ENCODE measurements at regions not wholly inside any gene's neighbourhood (a gene's known extent, or its start where the extent isn't known, plus 50 kb on each side); places are given as distances from the start of the nearest gene placed in this dataset.
"Not testable (repeated sequence)": the region's sequence is repeated elsewhere in the genome, so short reads cannot be mapped to it uniquely, and the experiment has no call there.

DNA sequence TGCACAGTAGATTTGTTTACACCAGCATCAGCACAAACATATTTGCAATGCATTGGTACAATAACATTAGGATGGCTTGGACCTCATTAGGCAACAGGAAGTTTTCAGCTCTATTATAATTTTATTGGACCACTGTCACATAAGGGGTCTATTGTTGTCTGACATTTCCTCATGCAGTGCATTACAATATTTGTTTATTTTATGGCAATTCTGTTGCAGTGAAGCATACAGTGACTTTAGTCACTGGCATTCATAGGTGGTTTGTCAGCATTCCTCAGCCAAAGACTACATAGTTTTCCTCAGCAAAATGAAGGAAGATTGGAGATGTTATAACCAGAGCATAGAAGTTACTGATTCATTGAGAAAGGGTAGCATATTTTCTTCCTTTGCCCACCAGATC is 1732.9 kb downstream of the PCDH9 start:
- Mint-ChIP-seq H3K27ac (no peak overlapping the region), H3K36me3 (ENCODE audit: low read depth) (no peaks in the 10 kb centered on the region), H3K9me3 (no peaks in the 10 kb centered on the region), H3K4me1 (no peaks in the 10 kb centered on the region), H3K4me3 (no peak overlapping the region), H3K27me3 (ENCODE audit: insufficient read depth, low read depth, poor library complexity) (no peaks in the 10 kb centered on the region)
- Histone ChIP-seq H4K20me1 (replicated peaks; ENCODE audit: insufficient read depth) (no peaks in the 10 kb centered on the region), H3K36me3 (ENCODE audit: insufficient read depth) (no peaks in the 10 kb centered on the region), H3K4me2 (no peak overlapping the region), H3F3A (replicated peaks; ENCODE audit: low read depth) (no peaks in the 10 kb centered on the region), H3K4me1 (ENCODE audit: insufficient read depth) (peaks cover 5% of the 10 kb centered on the region; the same call in 1 of the 2 replicates), H3K27me3 (ENCODE audit: insufficient read depth) (no peaks in the 10 kb centered on the region), H3K27ac (ENCODE audit: low read depth) (no peak overlapping the region), H3K4me3 (no peak overlapping the region), H3K9me2 (ENCODE audit: insufficient read depth) (0 out of 2 replicates have a peak, but pooled peaks cover 3% of the 10 kb centered on the region), H2AFZ (peak overlapping the region; percentile 49; the same call in 1 of the 2 replicates), H3K79me2 (replicated peaks; ENCODE audit: insufficient read depth) (no peaks in the 10 kb centered on the region)
- no peak for ATAC-seq
- no peak for DNase-seq (ENCODE audit: low spot score)
- TF ChIP-seq, protein P1, sequence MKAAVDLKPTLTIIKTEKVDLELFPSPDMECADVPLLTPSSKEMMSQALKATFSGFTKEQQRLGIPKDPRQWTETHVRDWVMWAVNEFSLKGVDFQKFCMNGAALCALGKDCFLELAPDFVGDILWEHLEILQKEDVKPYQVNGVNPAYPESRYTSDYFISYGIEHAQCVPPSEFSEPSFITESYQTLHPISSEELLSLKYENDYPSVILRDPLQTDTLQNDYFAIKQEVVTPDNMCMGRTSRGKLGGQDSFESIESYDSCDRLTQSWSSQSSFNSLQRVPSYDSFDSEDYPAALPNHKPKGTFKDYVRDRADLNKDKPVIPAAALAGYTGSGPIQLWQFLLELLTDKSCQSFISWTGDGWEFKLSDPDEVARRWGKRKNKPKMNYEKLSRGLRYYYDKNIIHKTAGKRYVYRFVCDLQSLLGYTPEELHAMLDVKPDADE (IDR thresholded peaks at IDR 0.05) = no peak
- TF ChIP-seq, protein P2, sequence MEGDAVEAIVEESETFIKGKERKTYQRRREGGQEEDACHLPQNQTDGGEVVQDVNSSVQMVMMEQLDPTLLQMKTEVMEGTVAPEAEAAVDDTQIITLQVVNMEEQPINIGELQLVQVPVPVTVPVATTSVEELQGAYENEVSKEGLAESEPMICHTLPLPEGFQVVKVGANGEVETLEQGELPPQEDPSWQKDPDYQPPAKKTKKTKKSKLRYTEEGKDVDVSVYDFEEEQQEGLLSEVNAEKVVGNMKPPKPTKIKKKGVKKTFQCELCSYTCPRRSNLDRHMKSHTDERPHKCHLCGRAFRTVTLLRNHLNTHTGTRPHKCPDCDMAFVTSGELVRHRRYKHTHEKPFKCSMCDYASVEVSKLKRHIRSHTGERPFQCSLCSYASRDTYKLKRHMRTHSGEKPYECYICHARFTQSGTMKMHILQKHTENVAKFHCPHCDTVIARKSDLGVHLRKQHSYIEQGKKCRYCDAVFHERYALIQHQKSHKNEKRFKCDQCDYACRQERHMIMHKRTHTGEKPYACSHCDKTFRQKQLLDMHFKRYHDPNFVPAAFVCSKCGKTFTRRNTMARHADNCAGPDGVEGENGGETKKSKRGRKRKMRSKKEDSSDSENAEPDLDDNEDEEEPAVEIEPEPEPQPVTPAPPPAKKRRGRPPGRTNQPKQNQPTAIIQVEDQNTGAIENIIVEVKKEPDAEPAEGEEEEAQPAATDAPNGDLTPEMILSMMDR (conservative IDR thresholded peaks at IDR 0.05; ENCODE audit: low read depth in 2 of 2) = no peak
- TF ChIP-seq POLR2AphosphoS5 (IDR thresholded peaks at IDR 0.05; ENCODE audit: low read depth) (no peak), CREB1 (CRISPR knock-in tag; IDR thresholded peaks at IDR 0.05; ENCODE audit: low read depth) (no peak), ZNF114 (CRISPR knock-in tag; IDR thresholded peaks at IDR 0.05) (no peak), STAT1 (IDR thresholded peaks at IDR 0.05; ENCODE audit: unreplicated experiment) (no peak)

DNA sequence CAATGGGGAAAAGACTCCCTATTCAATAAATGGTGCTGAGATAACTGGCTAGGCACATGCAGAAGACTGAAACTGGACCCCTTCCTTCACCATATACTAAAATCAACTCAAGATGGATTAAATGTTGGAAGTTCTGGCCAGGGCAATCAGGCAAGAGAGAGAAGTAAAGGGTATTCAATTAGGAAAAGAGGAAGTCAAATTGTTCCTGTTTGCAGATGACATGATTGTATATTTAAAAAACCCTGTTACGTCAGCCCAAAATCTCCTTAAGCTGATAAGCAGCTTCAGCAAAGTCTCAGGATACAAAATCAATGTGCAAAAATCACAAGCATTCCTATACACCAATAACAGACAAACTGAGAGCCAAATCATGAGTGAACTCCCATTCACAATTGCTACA is 1739.4 kb downstream of the PCDH9 start:
- H3K4me3 ChIP-seq; H4K20me1 ChIP-seq (replicated peaks; ENCODE audit: insufficient read depth); H3K4me1 Mint-ChIP-seq; H3K79me2 ChIP-seq (replicated peaks; ENCODE audit: insufficient read depth); H3K9me2 ChIP-seq (ENCODE audit: insufficient read depth); DNase-seq (ENCODE audit: low spot score); H2AFZ ChIP-seq; H3K4me2 ChIP-seq; H3K4me3 Mint-ChIP-seq; H3K27ac ChIP-seq (ENCODE audit: low read depth); H3F3A ChIP-seq (replicated peaks; ENCODE audit: low read depth); H3K9me3 Mint-ChIP-seq; ATAC-seq; H3K36me3 Mint-ChIP-seq (ENCODE audit: low read depth); H3K27ac Mint-ChIP-seq; H3K4me1 ChIP-seq (ENCODE audit: insufficient read depth); H3K36me3 ChIP-seq (ENCODE audit: insufficient read depth); H3K27me3 Mint-ChIP-seq (ENCODE audit: insufficient read depth, low read depth, poor library complexity); H3K27me3 ChIP-seq (ENCODE audit: insufficient read depth): not testable (repeated sequence)

DNA sequence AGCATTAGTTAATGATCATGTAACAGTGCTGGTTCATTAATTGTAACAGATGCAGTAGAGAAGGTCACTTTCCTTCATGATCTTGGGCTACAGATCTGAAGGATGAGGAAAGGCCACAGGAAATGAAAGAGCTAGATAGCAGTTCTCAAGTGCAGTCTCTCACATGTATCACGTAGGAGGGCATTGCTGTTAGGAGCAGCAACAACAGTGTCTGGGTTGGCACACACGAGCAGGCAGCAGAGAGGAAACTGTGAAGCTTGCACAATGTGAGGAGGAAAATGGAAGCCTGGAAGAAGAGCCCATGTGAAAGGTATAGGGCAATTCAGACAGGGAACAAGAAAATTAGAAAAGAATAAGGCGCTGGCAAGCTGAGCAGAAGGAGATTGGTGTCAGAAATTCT is 1741.5 kb downstream of the PCDH9 start:
- TF ChIP-seq ZNF114 (CRISPR knock-in tag; IDR thresholded peaks at IDR 0.05) (no peak), STAT1 (IDR thresholded peaks at IDR 0.05; ENCODE audit: unreplicated experiment) (no peak), JUNB (IDR thresholded peaks at IDR 0.05; ENCODE audit: unreplicated experiment) (no peak), EZH2 (IDR thresholded peaks at IDR 0.05; ENCODE audit: low read depth, unreplicated experiment) (no peak)
- TF ChIP-seq, protein P3, sequence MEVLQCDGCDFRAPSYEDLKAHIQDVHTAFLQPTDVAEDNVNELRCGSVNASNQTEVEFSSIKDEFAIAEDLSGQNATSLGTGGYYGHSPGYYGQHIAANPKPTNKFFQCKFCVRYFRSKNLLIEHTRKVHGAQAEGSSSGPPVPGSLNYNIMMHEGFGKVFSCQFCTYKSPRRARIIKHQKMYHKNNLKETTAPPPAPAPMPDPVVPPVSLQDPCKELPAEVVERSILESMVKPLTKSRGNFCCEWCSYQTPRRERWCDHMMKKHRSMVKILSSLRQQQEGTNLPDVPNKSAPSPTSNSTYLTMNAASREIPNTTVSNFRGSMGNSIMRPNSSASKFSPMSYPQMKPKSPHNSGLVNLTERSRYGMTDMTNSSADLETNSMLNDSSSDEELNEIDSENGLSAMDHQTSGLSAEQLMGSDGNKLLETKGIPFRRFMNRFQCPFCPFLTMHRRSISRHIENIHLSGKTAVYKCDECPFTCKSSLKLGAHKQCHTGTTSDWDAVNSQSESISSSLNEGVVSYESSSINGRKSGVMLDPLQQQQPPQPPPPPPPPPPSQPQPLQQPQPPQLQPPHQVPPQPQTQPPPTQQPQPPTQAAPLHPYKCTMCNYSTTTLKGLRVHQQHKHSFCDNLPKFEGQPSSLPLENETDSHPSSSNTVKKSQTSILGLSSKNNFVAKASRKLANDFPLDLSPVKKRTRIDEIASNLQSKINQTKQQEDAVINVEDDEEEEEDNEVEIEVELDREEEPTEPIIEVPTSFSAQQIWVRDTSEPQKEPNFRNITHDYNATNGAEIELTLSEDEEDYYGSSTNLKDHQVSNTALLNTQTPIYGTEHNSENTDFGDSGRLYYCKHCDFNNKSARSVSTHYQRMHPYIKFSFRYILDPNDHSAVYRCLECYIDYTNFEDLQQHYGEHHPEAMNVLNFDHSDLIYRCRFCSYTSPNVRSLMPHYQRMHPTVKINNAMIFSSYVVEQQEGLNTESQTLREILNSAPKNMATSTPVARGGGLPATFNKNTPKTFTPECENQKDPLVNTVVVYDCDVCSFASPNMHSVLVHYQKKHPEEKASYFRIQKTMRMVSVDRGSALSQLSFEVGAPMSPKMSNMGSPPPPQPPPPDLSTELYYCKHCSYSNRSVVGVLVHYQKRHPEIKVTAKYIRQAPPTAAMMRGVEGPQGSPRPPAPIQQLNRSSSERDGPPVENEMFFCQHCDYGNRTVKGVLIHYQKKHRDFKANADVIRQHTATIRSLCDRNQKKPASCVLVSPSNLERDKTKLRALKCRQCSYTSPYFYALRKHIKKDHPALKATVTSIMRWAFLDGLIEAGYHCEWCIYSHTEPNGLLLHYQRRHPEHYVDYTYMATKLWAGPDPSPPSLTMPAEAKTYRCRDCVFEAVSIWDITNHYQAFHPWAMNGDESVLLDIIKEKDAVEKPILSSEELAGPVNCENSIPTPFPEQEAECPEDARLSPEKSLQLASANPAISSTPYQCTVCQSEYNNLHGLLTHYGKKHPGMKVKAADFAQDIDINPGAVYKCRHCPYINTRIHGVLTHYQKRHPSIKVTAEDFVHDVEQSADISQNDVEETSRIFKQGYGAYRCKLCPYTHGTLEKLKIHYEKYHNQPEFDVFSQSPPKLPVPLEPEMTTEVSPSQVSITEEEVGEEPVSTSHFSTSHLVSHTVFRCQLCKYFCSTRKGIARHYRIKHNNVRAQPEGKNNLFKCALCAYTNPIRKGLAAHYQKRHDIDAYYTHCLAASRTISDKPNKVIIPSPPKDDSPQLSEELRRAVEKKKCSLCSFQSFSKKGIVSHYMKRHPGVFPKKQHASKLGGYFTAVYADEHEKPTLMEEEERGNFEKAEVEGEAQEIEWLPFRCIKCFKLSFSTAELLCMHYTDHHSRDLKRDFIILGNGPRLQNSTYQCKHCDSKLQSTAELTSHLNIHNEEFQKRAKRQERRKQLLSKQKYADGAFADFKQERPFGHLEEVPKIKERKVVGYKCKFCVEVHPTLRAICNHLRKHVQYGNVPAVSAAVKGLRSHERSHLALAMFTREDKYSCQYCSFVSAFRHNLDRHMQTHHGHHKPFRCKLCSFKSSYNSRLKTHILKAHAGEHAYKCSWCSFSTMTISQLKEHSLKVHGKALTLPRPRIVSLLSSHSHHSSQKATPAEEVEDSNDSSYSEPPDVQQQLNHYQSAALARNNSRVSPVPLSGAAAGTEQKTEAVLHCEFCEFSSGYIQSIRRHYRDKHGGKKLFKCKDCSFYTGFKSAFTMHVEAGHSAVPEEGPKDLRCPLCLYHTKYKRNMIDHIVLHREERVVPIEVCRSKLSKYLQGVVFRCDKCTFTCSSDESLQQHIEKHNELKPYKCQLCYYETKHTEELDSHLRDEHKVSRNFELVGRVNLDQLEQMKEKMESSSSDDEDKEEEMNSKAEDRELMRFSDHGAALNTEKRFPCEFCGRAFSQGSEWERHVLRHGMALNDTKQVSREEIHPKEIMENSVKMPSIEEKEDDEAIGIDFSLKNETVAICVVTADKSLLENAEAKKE (CRISPR knock-in tag; IDR thresholded peaks at IDR 0.05) = no peak
- Mint-ChIP-seq H3K4me1 (no peaks in the 10 kb centered on the region), H3K27me3 (ENCODE audit: insufficient read depth, low read depth, poor library complexity) (peaks cover 3% of the 10 kb centered on the region), H3K4me3 (no peak overlapping the region), H3K36me3 (ENCODE audit: low read depth) (no peaks in the 10 kb centered on the region), H3K27ac (no peak overlapping the region), H3K9me3 (no peaks in the 10 kb centered on the region; the same call in 2 of the 3 replicates)
- no peaks in the 10 kb centered on the region for H4K20me1 ChIP-seq (replicated peaks; ENCODE audit: insufficient read depth)
- ATAC-seq = no peak
- H3K79me2 ChIP-seq (replicated peaks; ENCODE audit: insufficient read depth) = no peaks in the 10 kb centered on the region
- no peak overlapping the region for H2AFZ ChIP-seq
- H3K4me1 ChIP-seq (ENCODE audit: insufficient read depth) = peaks cover 5% of the 10 kb centered on the region; the same call in 1 of the 2 replicates
- H3K4me3 ChIP-seq = no peak overlapping the region
- no peaks in the 10 kb centered on the region for H3K36me3 ChIP-seq (ENCODE audit: insufficient read depth)
- no peak overlapping the region for H3K27ac ChIP-seq (ENCODE audit: low read depth)
- no peak for DNase-seq (ENCODE audit: low spot score)
- no peaks in the 10 kb centered on the region for H3K9me2 ChIP-seq (ENCODE audit: insufficient read depth)
- H3K4me2 ChIP-seq = no peak overlapping the region
- H3F3A ChIP-seq (replicated peaks; ENCODE audit: low read depth) = no peaks in the 10 kb centered on the region
- no peaks in the 10 kb centered on the region for H3K27me3 ChIP-seq (ENCODE audit: insufficient read depth)

All from GM23338 (cell line).